NCI-H187 treated with DMSO at 0.1 percent for 48 hours (cell line): ENCODE measurements at regions not wholly inside any gene's neighbourhood (a gene's known extent, or its start where the extent isn't known, plus 50 kb on each side); places are given as distances from the start of the nearest gene placed in this dataset.

ENCODE experiments used
- DNase-seq: peaks from one replicate; lab custom pipeline; 2025; lab: John Stamatoyannopoulos, UW

DNA sequence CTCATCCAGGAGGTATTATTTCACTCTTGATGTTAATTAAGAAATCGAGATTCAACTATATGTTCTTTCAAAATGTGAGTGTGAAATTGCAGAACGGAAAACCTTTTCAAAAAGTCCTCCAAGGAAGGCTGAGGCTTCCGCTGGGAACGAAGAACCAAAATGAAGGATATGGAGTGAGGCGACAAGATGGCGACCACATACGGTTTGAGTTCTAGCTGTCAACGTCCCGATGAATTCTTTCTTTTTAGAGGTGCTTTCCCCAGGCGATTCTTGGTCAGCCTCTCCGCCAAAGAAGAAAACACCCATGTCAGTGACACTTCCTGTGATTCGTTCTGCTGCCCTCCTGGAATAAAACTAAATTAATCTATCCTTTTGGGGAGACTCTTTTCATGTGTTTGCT is 78.3 kb upstream of the ADAMTS16 start:
- no peak for DNase-seq

DNA sequence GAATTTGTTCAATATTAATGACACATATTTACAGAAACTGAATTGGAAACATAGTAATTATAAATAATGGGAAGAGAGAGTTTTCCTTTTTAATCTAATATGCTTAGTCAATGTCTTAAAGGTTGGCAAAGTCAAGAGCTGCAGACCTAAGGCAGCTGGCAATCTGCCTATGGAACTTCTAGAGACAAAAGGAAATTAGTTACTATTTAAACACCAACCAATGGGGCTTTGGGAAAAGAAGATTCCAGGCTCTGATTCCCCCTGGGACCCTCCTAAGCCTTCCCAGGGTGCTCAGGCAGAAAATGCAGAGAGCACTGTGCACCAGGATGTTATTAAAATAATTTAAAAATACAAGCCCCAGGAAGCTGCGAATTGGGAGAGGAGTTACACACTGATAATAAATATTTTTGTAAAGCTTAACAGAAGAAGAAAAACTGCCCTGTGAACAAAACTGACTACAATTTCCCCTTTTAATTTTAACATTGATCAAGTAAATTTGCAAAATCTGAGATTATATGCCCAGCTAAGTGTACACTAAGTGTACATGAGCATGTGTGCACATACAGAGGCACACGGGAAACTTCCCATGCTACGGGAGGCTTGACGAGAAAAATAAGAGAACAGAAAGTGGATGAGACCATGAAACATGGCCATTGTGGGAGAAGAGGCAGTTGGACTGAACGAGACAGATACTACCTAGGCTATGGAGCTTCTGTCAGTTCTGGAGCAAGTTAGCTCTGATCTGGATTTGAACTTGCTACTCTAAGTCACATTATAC is 77.4 kb upstream of the ADAMTS16 start:
- no peak for DNase-seq

DNA sequence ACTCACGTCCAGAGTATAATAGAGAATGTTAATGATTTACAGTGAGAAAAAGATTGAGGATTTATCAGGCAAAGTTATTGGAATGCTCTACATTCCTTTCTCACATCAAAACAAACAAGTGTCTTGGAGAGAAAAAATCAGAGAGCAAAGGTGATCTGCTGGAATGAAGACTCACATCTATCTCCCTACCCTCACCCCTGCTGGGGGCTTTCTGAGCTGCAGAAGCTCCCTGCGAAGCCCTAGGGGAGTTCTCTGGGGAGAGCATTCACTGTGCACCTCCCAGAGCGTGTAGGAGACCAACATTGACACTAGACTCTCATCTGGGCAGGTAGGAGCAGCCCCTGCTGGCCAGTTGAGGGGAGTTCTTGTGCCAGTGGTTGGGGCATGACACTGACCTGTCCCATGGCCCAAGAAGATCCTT is 76.6 kb upstream of the ADAMTS16 start:
- no peak for DNase-seq

DNA sequence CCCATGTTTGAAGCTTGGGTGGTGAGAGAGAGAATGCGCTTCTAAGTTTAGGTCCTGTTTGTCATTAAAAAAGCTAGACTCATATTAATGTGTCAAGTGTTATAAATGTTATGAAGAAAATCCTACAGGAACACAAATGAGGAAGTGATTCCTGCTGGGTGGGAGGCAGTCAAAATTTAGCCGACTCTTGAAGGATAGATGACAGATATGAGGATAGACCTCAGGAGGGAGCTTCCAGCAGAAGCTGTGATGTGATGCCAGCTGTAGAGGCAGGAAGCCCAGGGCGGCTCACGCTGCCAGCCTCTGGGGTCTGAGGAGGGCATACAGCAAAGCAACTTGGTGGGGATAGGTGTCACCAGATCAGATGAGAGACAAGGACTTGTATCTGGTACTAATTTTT is 74.7 kb upstream of the ADAMTS16 start:
- DNase-seq: no peak

DNA sequence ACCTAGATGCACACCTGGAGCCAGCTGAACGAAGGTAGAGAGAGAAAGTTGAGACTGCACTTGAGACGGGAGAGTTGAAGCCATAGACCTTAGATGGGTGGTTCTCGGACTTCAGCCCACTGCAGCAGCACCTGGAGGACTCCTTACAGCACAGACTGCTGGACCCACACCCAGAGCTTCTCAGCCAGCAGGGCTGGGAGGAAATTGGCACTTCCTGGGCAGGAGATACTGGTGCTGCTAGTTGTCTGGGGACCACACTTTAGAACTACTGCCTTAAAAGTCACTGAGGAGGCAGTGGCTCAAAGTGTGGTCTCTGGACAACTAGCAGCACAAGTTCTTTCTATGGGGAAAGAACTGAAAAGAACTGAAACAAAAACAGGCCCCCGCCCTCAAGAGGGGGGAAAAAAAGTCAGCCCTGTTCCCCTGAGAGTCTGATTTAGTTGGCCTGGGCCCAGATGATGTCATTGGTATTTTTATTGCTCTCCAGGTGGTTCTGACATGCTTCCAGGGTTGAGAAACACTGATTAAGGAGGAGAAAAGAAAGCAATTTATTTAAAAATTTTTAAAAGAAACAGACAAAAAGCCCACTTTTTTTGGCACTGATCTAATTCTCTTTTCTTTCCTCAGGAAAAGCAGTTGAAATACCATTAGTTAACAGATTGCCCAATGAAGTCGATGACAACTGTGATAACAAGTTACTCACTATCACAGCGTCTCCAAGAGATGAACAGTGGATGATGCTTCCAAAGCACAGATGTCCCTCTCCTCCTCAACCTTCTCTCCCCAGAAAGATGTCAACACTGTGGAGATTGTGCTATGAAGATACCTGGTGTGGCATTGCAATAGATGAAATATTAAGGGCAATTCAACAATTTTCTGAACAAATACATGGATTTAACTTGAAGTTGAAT is 73.6 kb upstream of the ADAMTS16 start:
- DNase-seq: no peak

DNA sequence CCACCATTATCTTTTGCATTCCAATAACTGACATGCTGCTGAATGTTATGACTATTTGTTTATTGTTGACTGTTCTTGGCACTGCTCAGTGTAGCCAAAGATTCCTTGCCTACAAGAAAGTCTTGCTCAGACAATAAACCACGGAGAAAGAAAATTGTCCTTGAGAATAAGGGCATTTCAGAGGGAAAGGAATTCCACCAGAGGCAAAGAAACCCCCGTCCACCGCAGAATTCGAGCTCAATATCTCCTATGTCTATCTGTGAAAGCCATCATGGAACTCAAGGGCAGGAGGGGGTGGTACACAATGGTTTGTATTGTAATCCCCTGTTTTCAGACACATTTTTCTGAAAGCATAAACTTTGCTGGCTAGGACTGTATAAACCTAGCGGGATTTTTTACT is 70.3 kb upstream of the ADAMTS16 start:
- DNase-seq: no peak

DNA sequence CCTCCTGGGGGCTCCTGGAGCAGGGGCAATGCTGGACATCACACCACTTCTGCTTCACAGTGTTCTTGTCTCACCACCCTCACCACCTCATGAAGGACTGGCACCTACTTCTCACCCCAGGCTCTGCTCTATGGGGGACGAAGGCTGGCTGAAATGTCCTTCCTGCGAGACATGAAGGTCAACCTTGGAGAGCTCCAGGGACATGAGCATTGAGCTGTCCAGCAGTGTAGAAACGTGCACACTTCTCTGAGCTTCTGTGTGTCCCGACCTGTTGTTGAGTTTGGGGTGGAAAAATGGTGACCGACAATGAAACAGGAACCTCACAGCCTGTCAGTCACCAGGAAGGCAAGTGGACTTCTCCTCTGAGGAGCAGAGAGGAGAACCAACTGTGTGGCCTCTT is 68.6 kb upstream of the ADAMTS16 start:
- no peak for DNase-seq

DNA sequence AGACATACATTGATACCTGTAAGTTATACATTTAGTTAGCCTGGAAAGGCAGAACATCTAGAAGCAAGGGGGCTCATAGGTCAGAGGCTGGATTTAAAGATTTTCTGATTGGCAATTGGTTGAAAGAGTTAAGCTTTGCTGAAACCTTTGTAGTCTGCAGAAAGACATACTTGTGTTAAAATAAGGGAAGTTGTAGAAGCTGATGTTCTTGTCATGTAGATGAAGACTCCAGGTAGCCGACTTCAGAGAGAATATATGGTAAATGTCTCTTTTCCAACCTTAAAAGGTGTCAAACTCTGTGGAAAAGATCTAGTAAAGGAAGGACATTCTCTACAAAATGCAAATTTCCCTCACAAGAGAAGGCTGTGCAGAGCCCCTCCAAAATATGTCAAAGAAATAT is 62.9 kb upstream of the ADAMTS16 start:
- no peak for DNase-seq

DNA sequence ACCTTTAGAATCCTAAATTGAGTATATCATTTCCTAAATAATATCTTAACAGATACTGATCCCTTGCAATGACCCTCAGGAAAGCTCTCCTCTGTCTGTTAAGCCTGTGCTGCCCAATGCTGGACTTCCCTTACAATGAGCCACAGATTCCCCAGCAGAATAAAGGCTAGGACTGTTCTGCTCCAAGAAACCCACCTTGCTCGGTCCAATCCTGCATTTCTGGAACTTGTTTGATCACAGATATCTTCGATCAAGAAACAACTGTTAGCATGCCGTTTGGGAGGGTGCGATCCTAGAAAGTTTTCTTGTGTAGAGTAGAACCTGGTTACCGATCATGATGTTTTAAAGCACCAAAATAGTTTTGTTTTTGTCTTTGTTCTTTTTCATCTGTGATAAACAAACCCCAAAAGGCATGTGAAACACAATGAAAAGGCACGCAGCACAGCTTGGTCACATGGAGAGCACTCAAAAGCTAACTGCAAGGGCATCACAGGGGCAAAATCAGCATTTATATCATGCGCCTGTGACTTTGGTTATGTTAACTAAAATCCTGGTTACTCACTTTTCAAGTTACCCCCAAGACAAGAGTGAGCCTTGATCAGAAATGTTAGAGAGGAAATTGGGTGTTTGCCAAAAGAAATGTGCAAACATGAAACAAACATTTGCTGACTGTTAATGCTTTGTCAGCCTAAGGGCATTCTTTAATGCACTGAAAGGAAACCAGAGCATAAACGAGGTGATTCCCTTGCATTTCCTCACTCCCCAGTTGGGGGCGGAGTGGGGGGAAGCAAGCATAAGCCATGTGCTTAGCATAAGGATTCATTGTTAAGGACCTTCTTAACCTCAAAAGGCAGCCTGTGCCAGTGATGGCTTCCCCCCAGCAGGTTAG is 61.9 kb upstream of the ADAMTS16 start:
- DNase-seq: no peak

DNA sequence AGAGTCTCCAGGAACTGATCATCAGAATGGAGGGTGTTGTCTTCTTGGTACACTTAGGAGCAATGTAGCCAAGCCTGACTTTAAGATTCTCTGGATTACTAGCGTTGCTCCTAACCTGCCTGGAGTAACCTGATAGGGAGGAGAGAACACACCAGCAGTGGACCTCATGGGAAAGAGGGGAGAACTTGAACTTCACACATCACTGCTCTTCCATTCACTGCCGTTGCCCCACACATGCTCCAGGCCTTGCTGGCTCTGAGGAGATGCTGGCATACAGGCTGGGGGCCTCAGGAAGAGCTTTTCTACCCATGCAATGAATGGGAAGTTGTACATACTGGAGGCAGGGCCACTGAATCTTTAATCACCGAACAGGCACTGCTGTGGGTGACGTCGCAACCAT is 60.3 kb upstream of the ADAMTS16 start:
- DNase-seq: no peak

DNA sequence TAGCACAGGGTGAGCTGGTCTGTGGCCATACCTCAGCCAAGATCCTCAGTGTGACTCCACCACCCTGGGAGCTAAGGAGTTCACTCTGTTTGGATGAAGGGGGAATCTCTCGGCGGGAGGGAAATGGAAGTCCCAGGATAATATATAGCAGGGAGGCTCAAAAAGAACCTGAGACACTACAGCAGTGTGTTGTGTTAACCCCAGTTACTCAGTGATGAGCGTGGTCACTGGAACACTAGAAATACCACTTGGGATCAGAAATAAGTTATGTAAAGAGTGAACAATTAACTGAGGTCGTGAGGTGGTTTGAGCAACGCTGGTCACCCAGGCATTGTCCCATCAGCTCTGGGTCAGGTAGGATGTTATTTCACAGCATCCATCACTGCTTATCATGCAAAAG is 59.3 kb upstream of the ADAMTS16 start:
- no peak for DNase-seq

DNA sequence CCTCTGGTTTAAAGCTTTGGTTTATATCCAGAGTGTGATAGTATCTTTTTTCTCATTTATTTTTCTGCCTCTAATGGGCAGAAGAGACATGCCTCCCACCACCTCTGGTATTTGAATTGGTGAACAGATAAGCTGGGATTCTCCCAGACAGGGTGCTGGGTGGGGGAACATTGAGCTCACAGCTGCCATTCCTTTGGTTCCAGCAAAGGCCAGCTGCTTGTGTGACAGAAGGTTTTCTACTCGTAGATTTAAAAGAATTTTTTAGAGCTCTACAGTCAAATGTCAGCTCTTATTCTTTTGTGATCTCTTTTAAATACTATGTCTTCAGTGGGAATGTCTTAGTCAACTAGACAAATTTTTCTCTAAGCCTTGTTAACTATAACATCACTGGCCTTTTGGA is 54.7 kb upstream of the ADAMTS16 start:
- no peak for DNase-seq

DNA sequence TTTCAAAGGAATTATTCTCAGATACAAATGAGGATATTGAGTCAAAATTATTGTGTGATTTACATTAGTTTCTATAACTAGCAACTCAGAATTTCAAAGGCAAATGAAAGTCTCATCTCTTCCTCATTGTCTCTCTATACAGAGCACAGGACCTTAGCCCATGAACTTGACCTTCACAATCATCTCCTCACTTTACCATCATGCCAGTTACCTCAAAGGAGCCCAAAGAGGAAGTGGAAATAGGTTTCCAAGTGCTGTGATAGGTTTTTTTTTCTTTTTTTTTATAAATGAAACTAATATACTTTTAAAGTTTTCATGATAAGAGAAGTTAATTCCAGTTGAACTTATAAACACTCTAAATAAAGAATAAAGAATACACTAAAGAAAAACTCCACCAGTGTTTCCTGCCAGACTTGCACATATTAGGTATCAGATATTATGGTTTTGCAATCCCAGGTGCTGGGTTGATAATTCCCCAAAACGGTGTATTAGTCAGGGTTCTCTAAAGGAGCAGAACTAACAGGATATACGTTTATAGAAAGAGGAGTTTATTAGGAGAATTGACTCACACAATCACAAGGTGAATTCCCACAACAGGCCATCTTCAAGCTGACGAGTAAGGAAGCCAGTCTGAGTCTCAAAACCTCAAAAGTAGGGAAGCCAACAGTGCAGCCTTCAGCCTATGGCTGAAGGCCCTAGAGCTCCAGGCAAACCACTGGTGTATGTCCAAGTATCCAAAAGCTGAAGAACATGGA is 50.1 kb upstream of the ADAMTS16 start:
- DNase-seq: no peak
